MCF 10A (cell line): ENCODE measurements at regions not wholly inside any gene's neighbourhood (a gene's known extent, or its start where the extent isn't known, plus 50 kb on each side); places are given as distances from the start of the nearest gene placed in this dataset.

ENCODE experiments used
- BruUV-seq: library from RNA; stranded (reverse); fragments of 400-500 nt; replicated peaks from 2 replicates; lab custom pipeline; 2021; lab: Mats Ljungman, UMichigan
- CTCF ChIA-PET: fragments of 300-600 bp; sonication (Branson Sonifier 250); formaldehyde crosslinking; extraction: SDS; loops from one replicate; lab custom pipeline; 2021; ENCODE audit warnings: antibody characterized with exemption, inconsistent platforms; lab: Yijun Ruan, JAX
- POLR2A ChIA-PET: fragments of 300-600, 350-650 bp; sonication (Branson Sonifier 250); formaldehyde crosslinking; extraction: SDS; loops from one replicate; lab custom pipeline; 2020; ENCODE audit warnings: antibody characterized with exemption, inconsistent platforms; lab: Yijun Ruan, JAX
- DNase-seq: peaks from one replicate; pipeline ENCODE4 v3.0.0-alpha.2; 2018; ENCODE audit not compliant: unreplicated experiment
- H3K27ac Mint-ChIP-seq: one replicate; pipeline ENCODE4 v1.8.0; 2022; ENCODE audit warnings: mild to moderate bottlenecking, low read depth, mixed read lengths; ENCODE audit not compliant: unreplicated experiment
- H3K27me3 Mint-ChIP-seq: one replicate; pipeline ENCODE4 v1.8.0; 2022; ENCODE audit warnings: mixed read lengths; ENCODE audit not compliant: insufficient read depth, unreplicated experiment
- H3K36me3 Mint-ChIP-seq: one replicate; pipeline ENCODE4 v1.8.0; 2022; ENCODE audit warnings: mild to moderate bottlenecking, moderate library complexity, mixed read lengths; ENCODE audit not compliant: insufficient read depth, unreplicated experiment
- H3K4me1 Mint-ChIP-seq: one replicate; pipeline ENCODE4 v1.8.0; 2022; ENCODE audit warnings: mixed read lengths; ENCODE audit not compliant: insufficient read depth, unreplicated experiment
- H3K4me3 Mint-ChIP-seq: one replicate; pipeline ENCODE4 v1.8.0; 2022; ENCODE audit warnings: mild to moderate bottlenecking, moderate library complexity, mixed read lengths; ENCODE audit not compliant: unreplicated experiment
- H3K9me3 Mint-ChIP-seq: one replicate; pipeline ENCODE4 v1.8.0; 2022; ENCODE audit warnings: mixed read lengths; ENCODE audit not compliant: unreplicated experiment
- intact Hi-C: fragments of 100-400 bp; cut with micrococcal nuclease; formaldehyde crosslinking; loops from 2 replicates; pipeline ENCODE4 v1.14.1; 2022
- TF ChIP-seq, protein P1 (sequence below): fragments of 200-600 bp; IDR thresholded peaks from one replicate; pipeline ENCODE4 v1.8.0; 2022; ENCODE audit warnings: antibody characterized with exemption, mild to moderate bottlenecking; ENCODE audit not compliant: unreplicated experiment

DNA sequence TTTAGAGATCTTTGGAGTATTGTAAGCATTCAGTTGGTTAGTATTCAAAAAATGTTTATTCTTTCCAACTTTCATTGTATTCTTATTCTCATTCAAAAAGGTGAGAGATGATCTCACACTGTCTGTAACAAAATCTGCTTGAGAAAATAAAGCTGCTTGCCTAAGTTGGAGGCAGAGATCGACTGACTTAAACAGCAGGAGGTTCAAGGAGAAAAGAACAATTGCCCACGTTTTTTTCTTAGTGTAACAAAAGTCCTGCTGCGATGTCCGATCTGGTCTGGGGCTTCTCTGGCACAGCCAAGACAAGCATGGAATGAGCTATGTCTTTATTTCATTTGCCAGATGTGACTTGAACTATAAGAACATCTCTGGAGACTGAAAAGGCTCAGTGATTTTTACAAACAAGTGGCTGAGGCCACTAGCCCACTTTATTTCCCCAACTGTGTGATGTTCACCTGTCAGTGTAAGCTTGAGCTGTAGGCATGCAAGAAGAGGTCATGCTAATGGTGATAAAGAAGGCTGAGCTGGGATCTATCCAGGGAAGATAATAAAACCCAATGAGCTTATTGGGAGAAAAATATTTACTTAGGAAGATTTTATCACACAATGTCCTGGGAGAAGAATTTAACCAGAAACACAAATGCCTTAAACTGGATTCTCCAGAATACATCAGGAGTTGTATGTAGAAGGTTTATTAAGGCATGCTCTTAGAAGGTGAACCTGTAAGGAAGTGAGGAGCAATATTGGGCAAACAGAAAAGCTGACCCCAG, 580.1 kb upstream of the BTBD3 start:
- no TSS peak for BruUV-seq
- intact Hi-C loops, result no loop called here
- H3K36me3 Mint-ChIP-seq, result no peaks in the 10 kb centered on the region
- no peak for DNase-seq
- POLR2A ChIA-PET, result interaction anchor here (0.6 to 1.1 kb wide), 3 partner anchors 13 to 474 kb away, joined by 3 to 5 read pairs (median 4); no protein-coding TSS in a partner anchor
- CTCF ChIA-PET, result interaction anchor here (0.6 to 1.2 kb wide), 3 partner anchors 13 to 241 kb away, joined by 3 to 4 read pairs (median 3); no protein-coding TSS in a partner anchor
- H3K27me3 Mint-ChIP-seq, result no peaks in the 10 kb centered on the region
- TF ChIP-seq, protein P1, sequence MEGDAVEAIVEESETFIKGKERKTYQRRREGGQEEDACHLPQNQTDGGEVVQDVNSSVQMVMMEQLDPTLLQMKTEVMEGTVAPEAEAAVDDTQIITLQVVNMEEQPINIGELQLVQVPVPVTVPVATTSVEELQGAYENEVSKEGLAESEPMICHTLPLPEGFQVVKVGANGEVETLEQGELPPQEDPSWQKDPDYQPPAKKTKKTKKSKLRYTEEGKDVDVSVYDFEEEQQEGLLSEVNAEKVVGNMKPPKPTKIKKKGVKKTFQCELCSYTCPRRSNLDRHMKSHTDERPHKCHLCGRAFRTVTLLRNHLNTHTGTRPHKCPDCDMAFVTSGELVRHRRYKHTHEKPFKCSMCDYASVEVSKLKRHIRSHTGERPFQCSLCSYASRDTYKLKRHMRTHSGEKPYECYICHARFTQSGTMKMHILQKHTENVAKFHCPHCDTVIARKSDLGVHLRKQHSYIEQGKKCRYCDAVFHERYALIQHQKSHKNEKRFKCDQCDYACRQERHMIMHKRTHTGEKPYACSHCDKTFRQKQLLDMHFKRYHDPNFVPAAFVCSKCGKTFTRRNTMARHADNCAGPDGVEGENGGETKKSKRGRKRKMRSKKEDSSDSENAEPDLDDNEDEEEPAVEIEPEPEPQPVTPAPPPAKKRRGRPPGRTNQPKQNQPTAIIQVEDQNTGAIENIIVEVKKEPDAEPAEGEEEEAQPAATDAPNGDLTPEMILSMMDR, result no peak
- H3K27ac Mint-ChIP-seq, result no peak overlapping the region
- no peak overlapping the region for H3K4me3 Mint-ChIP-seq
- no peaks in the 10 kb centered on the region for H3K9me3 Mint-ChIP-seq
- H3K4me1 Mint-ChIP-seq, result peaks cover 5% of the 10 kb centered on the region

DNA sequence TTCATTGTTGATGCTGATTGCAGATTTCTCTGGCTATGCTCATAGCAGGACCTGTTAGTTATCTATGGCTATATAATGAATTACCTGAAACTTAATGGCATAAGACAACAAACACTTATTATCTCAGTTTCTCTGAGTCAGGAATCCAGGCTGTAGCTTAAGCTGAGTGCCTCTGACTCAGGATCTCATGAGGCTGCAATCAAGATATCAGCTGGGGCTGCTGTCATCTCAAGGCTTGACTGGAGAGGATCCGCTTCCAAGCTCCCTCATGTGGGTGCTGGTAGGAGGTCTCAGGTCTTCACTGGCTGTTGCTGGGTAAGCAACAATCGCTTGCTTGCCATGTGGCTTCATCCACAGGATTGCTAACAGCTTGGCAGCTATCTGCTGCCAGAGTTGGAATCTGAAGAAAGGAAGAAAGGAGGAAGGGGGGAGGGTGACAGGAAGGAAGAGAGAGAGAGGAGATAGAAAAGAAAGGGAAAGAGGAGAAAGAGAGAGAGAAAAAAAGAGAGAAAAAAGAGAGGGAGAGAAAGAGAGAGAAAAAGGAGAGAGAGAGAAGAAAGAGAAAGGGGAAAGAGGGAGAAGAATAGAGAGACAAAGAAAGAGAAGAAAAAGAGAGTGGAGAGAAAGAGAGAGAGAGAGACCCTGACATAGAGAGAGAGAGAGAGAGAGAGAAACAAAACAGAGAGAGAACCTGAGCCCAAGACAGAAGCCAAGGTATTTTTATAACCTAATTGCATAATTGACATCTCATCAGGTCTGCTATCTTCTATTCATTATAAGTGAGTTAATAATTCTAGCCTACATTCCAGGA, 579.0 kb upstream of the BTBD3 start:
- no peaks in the 10 kb centered on the region for H3K9me3 Mint-ChIP-seq
- ChIA-PET POLR2A (interaction anchor here (0.6 to 2.0 kb wide), 4 partner anchors 11 to 84 kb away, joined by 3 to 9 read pairs (median 4); no protein-coding TSS in a partner anchor), CTCF (interaction anchor here (0.6 to 1.2 kb wide), 4 partner anchors 12 to 1215 kb away, joined by 3 to 4 read pairs (median 3); no protein-coding TSS in a partner anchor)
- peaks cover 6% of the 10 kb centered on the region for H3K4me1 Mint-ChIP-seq
- BruUV-seq, result no TSS peak
- no peak overlapping the region for H3K4me3 Mint-ChIP-seq
- no peak for DNase-seq
- H3K36me3 Mint-ChIP-seq, result no peaks in the 10 kb centered on the region
- no peak overlapping the region for H3K27ac Mint-ChIP-seq
- H3K27me3 Mint-ChIP-seq, result no peaks in the 10 kb centered on the region
- TF ChIP-seq, protein P1, result no peak
- intact Hi-C loops, result no loop called here

DNA sequence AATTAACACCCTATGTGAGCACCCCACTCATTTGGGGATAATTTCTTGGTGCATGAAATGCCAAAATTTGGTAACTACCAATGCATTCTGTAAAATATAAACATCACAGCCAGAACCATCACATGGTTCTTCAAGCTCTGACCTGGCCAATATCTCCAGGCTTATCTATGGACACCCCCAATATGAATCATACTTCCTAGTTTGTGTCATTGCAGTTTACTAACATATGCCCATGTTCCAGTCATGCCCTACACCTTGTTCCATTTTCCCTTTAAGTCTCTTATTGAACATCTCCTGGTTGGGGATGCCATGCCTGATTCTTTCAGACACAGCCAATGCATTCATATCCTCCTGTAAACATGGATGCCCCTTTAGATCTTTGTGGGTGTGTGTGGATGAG, 572.8 kb upstream of the BTBD3 start:
- H3K4me3 Mint-ChIP-seq, result no peak overlapping the region
- no peaks in the 10 kb centered on the region for H3K27me3 Mint-ChIP-seq
- ChIA-PET POLR2A (no interaction called here), CTCF (no interaction called here)
- intact Hi-C loops, result no loop called here
- H3K36me3 Mint-ChIP-seq, result no peaks in the 10 kb centered on the region
- TF ChIP-seq, protein P1, result no peak
- no peak overlapping the region for H3K27ac Mint-ChIP-seq
- H3K4me1 Mint-ChIP-seq, result peaks cover 13% of the 10 kb centered on the region
- no peak for DNase-seq
- no peaks in the 10 kb centered on the region for H3K9me3 Mint-ChIP-seq
- BruUV-seq, result no TSS peak

DNA sequence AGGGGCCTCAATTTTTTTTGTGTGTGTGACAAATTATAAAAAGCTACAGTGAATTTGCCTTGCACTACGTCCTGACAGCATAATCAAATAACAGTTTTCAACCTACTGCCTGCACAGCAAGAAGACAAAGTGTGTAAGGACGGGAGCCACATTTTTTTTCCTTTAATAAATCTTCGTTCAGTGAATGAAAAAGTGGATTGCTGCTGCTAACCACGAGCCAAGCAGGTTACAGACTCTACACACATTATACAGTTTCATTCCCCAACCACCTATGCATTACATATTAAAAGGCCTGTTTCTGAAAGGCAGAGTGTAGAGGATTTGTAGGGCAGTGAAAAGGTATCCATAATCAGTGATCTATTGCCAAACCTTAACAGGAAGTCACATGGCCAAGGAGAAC, 570.0 kb upstream of the BTBD3 start:
- ChIA-PET CTCF (interaction anchor here (0.6 to 1.2 kb wide), 3 partner anchors 67 to 347 kb away, joined by 3 to 5 read pairs (median 3); no protein-coding TSS in a partner anchor), POLR2A (no interaction called here)
- no TSS peak for BruUV-seq
- no peaks in the 10 kb centered on the region for H3K9me3 Mint-ChIP-seq
- H3K36me3 Mint-ChIP-seq, result no peaks in the 10 kb centered on the region
- TF ChIP-seq, protein P1, result no peak
- peaks cover 24% of the 10 kb centered on the region for H3K4me1 Mint-ChIP-seq
- no peak for DNase-seq
- no peak overlapping the region for H3K4me3 Mint-ChIP-seq
- no peaks in the 10 kb centered on the region for H3K27me3 Mint-ChIP-seq
- no peak overlapping the region for H3K27ac Mint-ChIP-seq
- intact Hi-C loops, result no loop called here
